ENCODE measurements at regions not wholly inside any gene's neighbourhood (a gene's known extent, or its start where the extent isn't known, plus 50 kb on each side); places are given as distances from the start of the nearest gene placed in this dataset.

GRCh38 chr12:11954181-11954580 is 116.6 kb upstream of the BCL2L14 start:
- Histone ChIP-seq H3K36me3 (ENCODE audit: control insufficient read depth in 2 of 2, insufficient read depth in 1 of 2, low read length in 2 of 2) (no peaks in the 10 kb centered on the region), H3K27ac (ENCODE audit: extremely low read depth, low read depth, low read length) (no peak overlapping the region), H3K4me3 (ENCODE audit: low read depth, low read length) (no peak overlapping the region), H3K9me3 (ENCODE audit: control insufficient read depth, insufficient read depth, low read depth, low read length) (no peaks in the 10 kb centered on the region), H3K4me1 (ENCODE audit: control insufficient read depth, insufficient read depth, low read length) (no peaks in the 10 kb centered on the region)
- ChIA-PET CTCF (no interaction called here), POLR2A (no interaction called here)
- TF ChIP-seq ZNF133 (tag by site-specific recombination; IDR thresholded peaks at IDR 0.05) (no peak), ZNF266 (tag by site-specific recombination; IDR thresholded peaks at IDR 0.05; ENCODE audit: low read depth) (no peak), ZBTB6 (tag by site-specific recombination; IDR thresholded peaks at IDR 0.05) (no peak), ZNF571 (tag by site-specific recombination; IDR thresholded peaks at IDR 0.05) (no peak), ZNF555 (tag by site-specific recombination; conservative IDR thresholded peaks at IDR 0.05) (no peak), SCRT2 (tag by site-specific recombination; IDR thresholded peaks at IDR 0.05) (no peak), PRDM4 (tag by site-specific recombination; IDR thresholded peaks at IDR 0.05) (no peak), ZNF610 (tag by site-specific recombination; IDR thresholded peaks at IDR 0.05; ENCODE audit: borderline replicate concordance) (no peak), ZNF335 (tag by site-specific recombination; conservative IDR thresholded peaks at IDR 0.05) (no peak), ZNF747 (tag by site-specific recombination; IDR thresholded peaks at IDR 0.05) (no peak), ZNF768 (tag by site-specific recombination; IDR thresholded peaks at IDR 0.05) (no peak), ZNF391 (tag by site-specific recombination; IDR thresholded peaks at IDR 0.05; ENCODE audit: borderline replicate concordance, low read depth) (no peak), ZNF354C (tag by site-specific recombination; IDR thresholded peaks at IDR 0.05; ENCODE audit: borderline replicate concordance, low read depth) (no peak), ZNF791 (tag by site-specific recombination; IDR thresholded peaks at IDR 0.05) (no peak)
- TF ChIP-seq, protein P1, sequence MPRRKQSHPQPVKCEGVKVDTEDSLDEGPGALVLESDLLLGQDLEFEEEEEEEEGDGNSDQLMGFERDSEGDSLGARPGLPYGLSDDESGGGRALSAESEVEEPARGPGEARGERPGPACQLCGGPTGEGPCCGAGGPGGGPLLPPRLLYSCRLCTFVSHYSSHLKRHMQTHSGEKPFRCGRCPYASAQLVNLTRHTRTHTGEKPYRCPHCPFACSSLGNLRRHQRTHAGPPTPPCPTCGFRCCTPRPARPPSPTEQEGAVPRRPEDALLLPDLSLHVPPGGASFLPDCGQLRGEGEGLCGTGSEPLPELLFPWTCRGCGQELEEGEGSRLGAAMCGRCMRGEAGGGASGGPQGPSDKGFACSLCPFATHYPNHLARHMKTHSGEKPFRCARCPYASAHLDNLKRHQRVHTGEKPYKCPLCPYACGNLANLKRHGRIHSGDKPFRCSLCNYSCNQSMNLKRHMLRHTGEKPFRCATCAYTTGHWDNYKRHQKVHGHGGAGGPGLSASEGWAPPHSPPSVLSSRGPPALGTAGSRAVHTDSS (tag by site-specific recombination; IDR thresholded peaks at IDR 0.05) = no peak
- TF ChIP-seq, protein P2, sequence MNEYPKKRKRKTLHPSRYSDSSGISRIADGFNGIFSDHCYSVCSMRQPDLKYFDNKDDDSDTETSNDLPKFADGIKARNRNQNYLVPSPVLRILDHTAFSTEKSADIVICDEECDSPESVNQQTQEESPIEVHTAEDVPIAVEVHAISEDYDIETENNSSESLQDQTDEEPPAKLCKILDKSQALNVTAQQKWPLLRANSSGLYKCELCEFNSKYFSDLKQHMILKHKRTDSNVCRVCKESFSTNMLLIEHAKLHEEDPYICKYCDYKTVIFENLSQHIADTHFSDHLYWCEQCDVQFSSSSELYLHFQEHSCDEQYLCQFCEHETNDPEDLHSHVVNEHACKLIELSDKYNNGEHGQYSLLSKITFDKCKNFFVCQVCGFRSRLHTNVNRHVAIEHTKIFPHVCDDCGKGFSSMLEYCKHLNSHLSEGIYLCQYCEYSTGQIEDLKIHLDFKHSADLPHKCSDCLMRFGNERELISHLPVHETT (tag by site-specific recombination; IDR thresholded peaks at IDR 0.05) = no peak
- TF ChIP-seq, protein P3, sequence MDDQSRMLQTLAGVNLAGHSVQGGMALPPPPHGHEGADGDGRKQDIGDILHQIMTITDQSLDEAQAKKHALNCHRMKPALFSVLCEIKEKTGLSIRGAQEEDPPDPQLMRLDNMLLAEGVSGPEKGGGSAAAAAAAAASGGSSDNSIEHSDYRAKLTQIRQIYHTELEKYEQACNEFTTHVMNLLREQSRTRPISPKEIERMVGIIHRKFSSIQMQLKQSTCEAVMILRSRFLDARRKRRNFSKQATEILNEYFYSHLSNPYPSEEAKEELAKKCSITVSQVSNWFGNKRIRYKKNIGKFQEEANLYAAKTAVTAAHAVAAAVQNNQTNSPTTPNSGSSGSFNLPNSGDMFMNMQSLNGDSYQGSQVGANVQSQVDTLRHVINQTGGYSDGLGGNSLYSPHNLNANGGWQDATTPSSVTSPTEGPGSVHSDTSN (CRISPR knock-in tag; IDR thresholded peaks at IDR 0.05) = no peak
- TF ChIP-seq, protein P4, sequence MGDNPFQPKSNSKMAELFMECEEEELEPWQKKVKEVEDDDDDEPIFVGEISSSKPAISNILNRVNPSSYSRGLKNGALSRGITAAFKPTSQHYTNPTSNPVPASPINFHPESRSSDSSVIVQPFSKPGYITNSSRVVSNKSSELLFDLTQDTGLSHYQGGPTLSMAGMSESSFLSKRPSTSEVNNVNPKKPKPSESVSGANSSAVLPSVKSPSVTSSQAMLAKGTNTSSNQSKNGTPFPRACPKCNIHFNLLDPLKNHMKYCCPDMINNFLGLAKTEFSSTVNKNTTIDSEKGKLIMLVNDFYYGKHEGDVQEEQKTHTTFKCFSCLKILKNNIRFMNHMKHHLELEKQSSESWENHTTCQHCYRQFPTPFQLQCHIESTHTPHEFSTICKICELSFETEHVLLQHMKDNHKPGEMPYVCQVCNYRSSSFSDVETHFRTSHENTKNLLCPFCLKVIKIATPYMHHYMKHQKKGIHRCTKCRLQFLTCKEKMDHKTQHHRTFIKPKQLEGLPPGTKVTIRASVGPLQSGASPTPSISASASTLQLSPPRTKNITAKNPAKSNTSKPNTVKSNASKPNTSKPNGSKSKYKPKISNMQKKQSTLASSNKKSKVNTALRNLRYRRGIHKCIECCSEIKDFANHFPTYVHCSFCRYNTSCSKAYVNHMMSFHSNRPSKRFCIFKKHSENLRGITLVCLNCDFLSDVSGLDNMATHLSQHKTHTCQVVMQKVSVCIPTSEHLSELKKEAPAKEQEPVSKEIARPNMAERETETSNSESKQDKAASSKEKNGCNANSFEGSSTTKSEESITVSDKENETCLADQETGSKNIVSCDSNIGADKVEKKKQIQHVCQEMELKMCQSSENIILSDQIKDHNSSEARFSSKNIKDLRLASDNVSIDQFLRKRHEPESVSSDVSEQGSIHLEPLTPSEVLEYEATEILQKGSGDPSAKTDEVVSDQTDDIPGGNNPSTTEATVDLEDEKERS (tag by site-specific recombination; IDR thresholded peaks at IDR 0.05) = no peak
- TF ChIP-seq, protein P5, sequence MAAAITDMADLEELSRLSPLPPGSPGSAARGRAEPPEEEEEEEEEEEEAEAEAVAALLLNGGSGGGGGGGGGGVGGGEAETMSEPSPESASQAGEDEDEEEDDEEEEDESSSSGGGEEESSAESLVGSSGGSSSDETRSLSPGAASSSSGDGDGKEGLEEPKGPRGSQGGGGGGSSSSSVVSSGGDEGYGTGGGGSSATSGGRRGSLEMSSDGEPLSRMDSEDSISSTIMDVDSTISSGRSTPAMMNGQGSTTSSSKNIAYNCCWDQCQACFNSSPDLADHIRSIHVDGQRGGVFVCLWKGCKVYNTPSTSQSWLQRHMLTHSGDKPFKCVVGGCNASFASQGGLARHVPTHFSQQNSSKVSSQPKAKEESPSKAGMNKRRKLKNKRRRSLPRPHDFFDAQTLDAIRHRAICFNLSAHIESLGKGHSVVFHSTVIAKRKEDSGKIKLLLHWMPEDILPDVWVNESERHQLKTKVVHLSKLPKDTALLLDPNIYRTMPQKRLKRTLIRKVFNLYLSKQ (tag by site-specific recombination; IDR thresholded peaks at IDR 0.05; ENCODE audit: borderline replicate concordance) = no peak
